A549 (cell line): ENCODE measurements at regions not wholly inside any gene's neighbourhood (a gene's known extent, or its start where the extent isn't known, plus 50 kb on each side); places are given as distances from the start of the nearest gene placed in this dataset.

Experiments
- ATAC-seq, 2 experiments: fragments of 200-7000 bp in 1 of 2; fragments of >200 bp in 1 of 2; cut with Nextera tagmentation in 1 of 2; cut with Tn5 transposase in 1 of 2; 3 replicates each; pipeline versions ENCODE4 v1.8.0 to v1.9.1; 2018 to 2020; ENCODE audit warnings: mild to moderate bottlenecking in 1 of 2, moderate library complexity in 1 of 2
- CTCF ChIA-PET: fragments of 300-600 bp; sonication (Branson Sonifier 250); formaldehyde crosslinking; extraction: SDS; loops from one replicate; lab custom pipeline; 2021; ENCODE audit warnings: antibody characterized with exemption, inconsistent platforms; lab: Yijun Ruan, JAX
- POLR2A ChIA-PET: fragments of 350-600 bp; formaldehyde crosslinking; extraction: SDS; loops from one replicate; lab custom pipeline; 2021; ENCODE audit warnings: antibody characterized with exemption, inconsistent platforms; lab: Yijun Ruan, JAX
- DNase-seq, 2 experiments: peaks; one replicate each; pipeline versions ENCODE4 v3.0.0 to v3.0.0-alpha.2; 2011 to 2016; ENCODE audit warnings: low read depth in 1 of 2, low spot score in 1 of 2
- FAIRE-seq: peaks from 2 replicates; lab custom pipeline; 2011; peaks lifted over from hg19 to GRCh38; lab: Jason Lieb, UNC
- H3K27ac ChIP-seq, 2 experiments: fragments of >200 bp; sonication (Bioruptor Twin); formaldehyde crosslinking; 3 replicates each; pipeline ENCODE4 v1.5.1; 2016 to 2017
- H3K4me1 ChIP-seq: fragments of >200 bp; sonication (Bioruptor Twin); formaldehyde crosslinking; 3 replicates; pipeline ENCODE4 v1.6.1; 2016
- H3K4me2 ChIP-seq: fragments of >200 bp; sonication (Bioruptor Twin); formaldehyde crosslinking; 3 replicates; pipeline ENCODE4 v1.6.1; 2016
- H3K4me3 ChIP-seq: fragments of >200 bp; sonication (Bioruptor Twin); formaldehyde crosslinking; 3 replicates; pipeline ENCODE4 v1.5.1; 2016
- H3K9me3 ChIP-seq: fragments of >200 bp; sonication (Bioruptor Twin); formaldehyde crosslinking; 3 replicates; pipeline ENCODE4 v1.6.1; 2016
- ATOH8 ChIP-seq: fragments of 250-450 bp; sonication (Bioruptor Pico); IDR thresholded peaks from 2 replicates; pipeline ENCODE4 v1.5.0; 2020; ENCODE audit warnings: low read depth, mild to moderate bottlenecking, moderate library complexity
- BHLHE40 ChIP-seq: IDR thresholded peaks from 2 replicates; pipeline ENCODE4 v1.6.1; 2012; ENCODE audit warnings: low read depth, low read length, inconsistent platforms
- CBX2 ChIP-seq: fragments of 200-600 bp; sonication (generic); IDR thresholded peaks from 2 replicates; pipeline ENCODE4 v1.6.1; 2016; ENCODE audit warnings: low read depth, mild to moderate bottlenecking, borderline replicate concordance
- CBX8 ChIP-seq: fragments of 200-600 bp; sonication (generic); IDR thresholded peaks from 2 replicates; pipeline ENCODE4 v1.6.1; 2016
- CEBPB ChIP-seq, 2 experiments: fragments of >200 bp in 1 of 2; sonication (Bioruptor Twin) in 1 of 2; formaldehyde crosslinking in 1 of 2; IDR thresholded peaks; 2 replicates each; pipeline ENCODE4 v1.6.1; 2012 to 2016
- E2F6 ChIP-seq: IDR thresholded peaks from 2 replicates; pipeline ENCODE4 v1.6.1; 2012; ENCODE audit warnings: low read depth, borderline replicate concordance
- EP300 ChIP-seq, 2 experiments: fragments of >200 bp; sonication (Bioruptor Twin); formaldehyde crosslinking; IDR thresholded peaks; 2 replicates in 1 of 2; 3 replicates in 1 of 2; pipeline ENCODE4 v1.6.1; 2016 to 2017
- ESRRA ChIP-seq: fragments of 150-350 bp; IDR thresholded peaks from 2 replicates; pipeline ENCODE4 v1.6.1; 2014; ENCODE audit warnings: mild to moderate bottlenecking, low read length, borderline replicate concordance
- GATA3 ChIP-seq: IDR thresholded peaks from 2 replicates; pipeline ENCODE4 v1.6.1; 2012; ENCODE audit warnings: borderline replicate concordance
- HDAC2 ChIP-seq: fragments of 200-600 bp; sonication (generic); IDR thresholded peaks from 2 replicates; pipeline ENCODE4 v1.6.1; 2016
- HES2 ChIP-seq: fragments of >200 bp; sonication (Bioruptor Twin); formaldehyde crosslinking; IDR thresholded peaks from 2 replicates; pipeline ENCODE4 v1.6.1; 2016
- HMGXB4 ChIP-seq: fragments of 250-450 bp; sonication (Bioruptor Pico); IDR thresholded peaks from 2 replicates; pipeline ENCODE4 v1.5.0; 2021; ENCODE audit warnings: mild to moderate bottlenecking, moderate library complexity, borderline replicate concordance
- JUN ChIP-seq, 2 experiments: fragments of >200 bp; sonication (Bioruptor Twin); formaldehyde crosslinking; IDR thresholded peaks; 2 replicates in 1 of 2; 3 replicates in 1 of 2; pipeline ENCODE4 v1.6.1; 2016 to 2017
- KDM1A ChIP-seq: fragments of 200-600 bp; sonication (generic); IDR thresholded peaks from 2 replicates; pipeline ENCODE4 v1.6.1; 2016; ENCODE audit warnings: low read depth, mild to moderate bottlenecking
- MYC ChIP-seq: IDR thresholded peaks from 2 replicates; pipeline ENCODE4 v1.6.1; 2012; ENCODE audit warnings: mild to moderate bottlenecking, inconsistent platforms, low read length, improper control_type of control experiment, borderline replicate concordance
- NPAS2 ChIP-seq: fragments of 250-450 bp; sonication (Bioruptor Pico); IDR thresholded peaks from 2 replicates; pipeline ENCODE4 v1.8.0; 2022; ENCODE audit warnings: mild to moderate bottlenecking, moderate library complexity, borderline replicate concordance
- NR3C1 ChIP-seq: fragments of >200 bp; sonication (Bioruptor Twin); formaldehyde crosslinking; IDR thresholded peaks from 3 replicates; pipeline ENCODE4 v1.6.1; 2017
- PHF8 ChIP-seq: fragments of 200-600 bp; sonication (generic); IDR thresholded peaks from 2 replicates; pipeline ENCODE4 v1.6.1; 2016; ENCODE audit warnings: low read depth, mild to moderate bottlenecking, antibody characterized with exemption, moderate library complexity, borderline replicate concordance
- POLR2A ChIP-seq: IDR thresholded peaks from 2 replicates; pipeline ENCODE4 v1.6.1; 2012; ENCODE audit warnings: mild to moderate bottlenecking, low read length
- POLR2AphosphoS2 ChIP-seq: conservative IDR thresholded peaks from 2 replicates; pipeline ENCODE4 v1.6.1; 2012; ENCODE audit warnings: low read length, improper control_type of control experiment, inconsistent platforms
- RAD21 ChIP-seq, 2 experiments: fragments of >200 bp in 1 of 2; sonication (Bioruptor Twin) in 1 of 2; formaldehyde crosslinking in 1 of 2; IDR thresholded peaks in 1 of 2; conservative IDR thresholded peaks in 1 of 2; 2 replicates in 1 of 2; 3 replicates in 1 of 2; pipeline ENCODE4 v1.6.1; 2012 to 2018; ENCODE audit warnings: inconsistent platforms in 1 of 2
- RCOR1 ChIP-seq: fragments of 150-350 bp; IDR thresholded peaks from 2 replicates; pipeline ENCODE4 v1.6.1; 2014; ENCODE audit warnings: antibody characterized with exemption, low read length, low read depth
- RFX5 ChIP-seq: fragments of 450-650 bp; IDR thresholded peaks from 2 replicates; pipeline ENCODE4 v1.7.1; 2014; ENCODE audit warnings: antibody characterized with exemption, mild to moderate bottlenecking, moderate library complexity
- RNF2 ChIP-seq: fragments of 200-600 bp; sonication (generic); IDR thresholded peaks from 2 replicates; pipeline ENCODE4 v1.6.1; 2016; ENCODE audit warnings: low read depth, mild to moderate bottlenecking, antibody characterized with exemption, moderate library complexity, borderline replicate concordance
- SMC3 ChIP-seq: fragments of >200 bp; sonication (Bioruptor Twin); formaldehyde crosslinking; IDR thresholded peaks from 3 replicates; pipeline ENCODE4 v1.6.1; 2018; ENCODE audit warnings: inconsistent platforms
- TFCP2L1 ChIP-seq: fragments of 250-450 bp; sonication (Bioruptor Pico); IDR thresholded peaks from 2 replicates; pipeline ENCODE4 v1.5.0; 2021; ENCODE audit warnings: mild to moderate bottlenecking
- ZNF302 ChIP-seq: fragments of 250-450 bp; sonication (Bioruptor Pico); IDR thresholded peaks from 2 replicates; pipeline ENCODE4 v1.9.0; 2021; ENCODE audit warnings: inconsistent platforms, mild to moderate bottlenecking, moderate library complexity
- WGBS: methylation state at CpG from one replicate; pipeline ENCODE4 v1.1.6; 2017; ENCODE audit errors: missing lambda C conversion rate; 5-methylcytosine and 5-hydroxymethylcytosine counted together

- TF ChIP-seq HES2 (no peak), POLR2A (no peak), CBX2 (no peak), HDAC2 (no peak), NR3C1 (no peak), TFCP2L1 (CRISPR knock-in tag) (no peak), RAD21 (conservative IDR thresholded peaks at IDR 0.05 in 1 of 2, IDR thresholded peaks at IDR 0.05 in 1 of 2) (no peak), RNF2 (no peak), GATA3 (no peak)
- Histone ChIP-seq H3K9me3 (no peaks in the 10 kb centered on the region), H3K4me3 (no peak overlapping the region), H3K4me1 (no peaks in the 10 kb centered on the region), H3K4me2 (no peak overlapping the region), H3K27ac (no peak overlapping the region)
- CTCF ChIA-PET, result no interaction called here
- ATAC-seq (no peak), FAIRE-seq (no peak), DNase-seq (no peak)
- POLR2A ChIA-PET, result no interaction called here
- 24% methylated on average over 4 of the region's 4 CpGs for WGBS
Measured at GRCh38 chr3:168859143-168859542, 763.4 kb upstream of the GOLIM4 start.

GRCh38 chr3:168858327-168858726, 762.6 kb upstream of the GOLIM4 start:
- ATAC-seq (no peak), DNase-seq (no peak), FAIRE-seq (no peak)
- 90% methylated on average over 3 of the region's 3 CpGs for WGBS
- POLR2A ChIA-PET, result no interaction called here
- Histone ChIP-seq H3K9me3 (no peaks in the 10 kb centered on the region), H3K4me1 (no peaks in the 10 kb centered on the region), H3K27ac (no peak overlapping the region)
- CTCF ChIA-PET, result no interaction called here
- TF ChIP-seq ESRRA (no peak), RCOR1 (no peak), JUN (IDR thresholded peaks at IDR 0.05) (no peak), RAD21 (conservative IDR thresholded peaks at IDR 0.05 in 1 of 2, IDR thresholded peaks at IDR 0.05 in 1 of 2) (no peak), CBX2 (no peak), CEBPB (IDR thresholded peaks at IDR 0.05) (no peak), E2F6 (no peak), ATOH8 (CRISPR knock-in tag) (no peak), MYC (no peak), POLR2A (no peak), EP300 (IDR thresholded peaks at IDR 0.05) (no peak), BHLHE40 (no peak), HMGXB4 (CRISPR knock-in tag) (no peak)
- TF ChIP-seq, all 56 proteins: peak for 0
- no peak overlapping the region for H3K4me2 ChIP-seq
- H3K4me3 ChIP-seq, result no peak overlapping the region

- H3K4me1 ChIP-seq, result no peaks in the 10 kb centered on the region
- H3K4me2 ChIP-seq, result no peak overlapping the region
- FAIRE-seq, result no peak
- no peak overlapping the region for H3K27ac ChIP-seq
- ChIA-PET CTCF (interaction anchor here (6.7 kb wide), 1 partner anchor 640 kb away, joined by 57 read pairs; no protein-coding TSS in a partner anchor), POLR2A (no interaction called here)
- H3K9me3 ChIP-seq, result no peaks in the 10 kb centered on the region
- no peak for TF ChIP-seq NPAS2
- TF ChIP-seq ZNF302 (CRISPR knock-in tag), result no peak
- TF ChIP-seq PHF8, result no peak
- TF ChIP-seq EP300 (IDR thresholded peaks at IDR 0.05), result no peak
- TF ChIP-seq CBX8, result no peak
- no peak for TF ChIP-seq HDAC2
- TF ChIP-seq RFX5, result no peak
- TF ChIP-seq NR3C1, result no peak
- TF ChIP-seq KDM1A, result no peak
- no peak for TF ChIP-seq POLR2AphosphoS2
- TF ChIP-seq SMC3, result no peak
- DNase-seq, result no peak
- no peak for ATAC-seq
- H3K4me3 ChIP-seq, result no peak overlapping the region
Measured at GRCh38 chr3:168850109-168850508, 754.4 kb upstream of the GOLIM4 start.
